HepG2 (cell line): ENCODE measurements at regions not wholly inside any gene's neighbourhood (a gene's known extent, or its start where the extent isn't known, plus 50 kb on each side); places are given as distances from the start of the nearest gene placed in this dataset.

Experiments used
- ELF1 ChIP-seq: sonication (generic); formaldehyde crosslinking; IDR thresholded peaks from 2 replicates; pipeline ENCODE4 v1.4.0; 2020; ENCODE audit warnings: missing genetic modification reagents
- FOXJ3 ChIP-seq: sonication (generic); formaldehyde crosslinking; IDR thresholded peaks from 2 replicates; pipeline ENCODE4 v1.4.0; 2020; ENCODE audit warnings: missing genetic modification reagents, mild to moderate bottlenecking, borderline replicate concordance
- TF ChIP-seq, protein P1 (sequence below): sonication (generic); formaldehyde crosslinking; IDR thresholded peaks from 2 replicates; pipeline ENCODE4 v1.5.0; 2020; ENCODE audit warnings: mild to moderate bottlenecking, missing genetic modification reagents, moderate library complexity

GRCh38 chr18:56217406-56217805 lies 421.0 kb downstream of the TXNL1 start:
- TF ChIP-seq, protein P1, sequence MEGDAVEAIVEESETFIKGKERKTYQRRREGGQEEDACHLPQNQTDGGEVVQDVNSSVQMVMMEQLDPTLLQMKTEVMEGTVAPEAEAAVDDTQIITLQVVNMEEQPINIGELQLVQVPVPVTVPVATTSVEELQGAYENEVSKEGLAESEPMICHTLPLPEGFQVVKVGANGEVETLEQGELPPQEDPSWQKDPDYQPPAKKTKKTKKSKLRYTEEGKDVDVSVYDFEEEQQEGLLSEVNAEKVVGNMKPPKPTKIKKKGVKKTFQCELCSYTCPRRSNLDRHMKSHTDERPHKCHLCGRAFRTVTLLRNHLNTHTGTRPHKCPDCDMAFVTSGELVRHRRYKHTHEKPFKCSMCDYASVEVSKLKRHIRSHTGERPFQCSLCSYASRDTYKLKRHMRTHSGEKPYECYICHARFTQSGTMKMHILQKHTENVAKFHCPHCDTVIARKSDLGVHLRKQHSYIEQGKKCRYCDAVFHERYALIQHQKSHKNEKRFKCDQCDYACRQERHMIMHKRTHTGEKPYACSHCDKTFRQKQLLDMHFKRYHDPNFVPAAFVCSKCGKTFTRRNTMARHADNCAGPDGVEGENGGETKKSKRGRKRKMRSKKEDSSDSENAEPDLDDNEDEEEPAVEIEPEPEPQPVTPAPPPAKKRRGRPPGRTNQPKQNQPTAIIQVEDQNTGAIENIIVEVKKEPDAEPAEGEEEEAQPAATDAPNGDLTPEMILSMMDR (CRISPR knock-in tag), result no peak
- TF ChIP-seq FOXJ3 (CRISPR knock-in tag) (no peak), ELF1 (CRISPR knock-in tag) (no peak)
